NCI-H2227 (cell line): ENCODE measurements at regions not wholly inside any gene's neighbourhood (a gene's known extent, or its start where the extent isn't known, plus 50 kb on each side); places are given as distances from the start of the nearest gene placed in this dataset.

Experiments used
- DNase-seq: peaks from one replicate; lab custom pipeline; 2025; ENCODE audit not compliant: unreplicated experiment; lab: John Stamatoyannopoulos, UW

- no peak for DNase-seq
Measured at GRCh38 chr9:7403839-7404487, 395.6 kb downstream of the DMAC1 start.

- DNase-seq = no peak
Measured at GRCh38 chr9:7403028-7403389, 396.6 kb downstream of the DMAC1 start.

GRCh38 chr9:7402334-7403027 lies 397.1 kb downstream of the DMAC1 start:
- no peak for DNase-seq

- DNase-seq = no peak
Measured at GRCh38 chr9:7401116-7401515, 398.5 kb downstream of the DMAC1 start.

GRCh38 chr9:7394002-7394774 lies 405.4 kb downstream of the DMAC1 start:
- no peak for DNase-seq

GRCh38 chr9:7392148-7392547 lies 407.4 kb downstream of the DMAC1 start:
- DNase-seq = no peak

GRCh38 chr9:7388755-7389154 lies 410.8 kb downstream of the DMAC1 start:
- DNase-seq = no peak

- no peak for DNase-seq
Measured at GRCh38 chr9:7387840-7388239, 411.7 kb downstream of the DMAC1 start.

GRCh38 chr9:7382304-7382703 lies 417.3 kb downstream of the DMAC1 start:
- peak; percentile 27 for DNase-seq

- no peak for DNase-seq
Measured at GRCh38 chr9:7377489-7377888, 422.1 kb downstream of the DMAC1 start.

- DNase-seq = no peak
Measured at GRCh38 chr9:7376833-7377232, 422.7 kb downstream of the DMAC1 start.

GRCh38 chr9:7376213-7376612 lies 423.4 kb downstream of the DMAC1 start:
- DNase-seq = no peak

- no peak for DNase-seq
Measured at GRCh38 chr9:7375013-7375511, 424.5 kb downstream of the DMAC1 start.

- DNase-seq = no peak
Measured at GRCh38 chr9:7370988-7371387, 428.6 kb downstream of the DMAC1 start.

GRCh38 chr9:7370381-7370780 lies 429.2 kb downstream of the DMAC1 start:
- DNase-seq = no peak

GRCh38 chr9:7369384-7369821 lies 430.2 kb downstream of the DMAC1 start:
- DNase-seq = no peak

- no peak for DNase-seq
Measured at GRCh38 chr9:7368410-7369292, 430.9 kb downstream of the DMAC1 start.

- no peak for DNase-seq
Measured at GRCh38 chr9:7367726-7368125, 431.9 kb downstream of the DMAC1 start.

- DNase-seq = no peak
Measured at GRCh38 chr9:7366121-7366520, 433.5 kb downstream of the DMAC1 start.

GRCh38 chr9:7363777-7364477 lies 435.7 kb downstream of the DMAC1 start:
- DNase-seq = no peak
